Loucy (cell line): ENCODE measurements at regions not wholly inside any gene's neighbourhood (a gene's known extent, or its start where the extent isn't known, plus 50 kb on each side); places are given as distances from the start of the nearest gene placed in this dataset.

Source experiments
- H2AFZ ChIP-seq: fragments of 200-600 bp; sonication (generic); 2 replicates; pipeline ENCODE4 v1.6.0; 2016; ENCODE audit warnings: antibody characterized with exemption, mild to moderate bottlenecking, low read length, moderate library complexity
- H3F3A ChIP-seq: fragments of 200-600 bp; 2 replicates; pipeline ENCODE4 v1.6.0; 2016; ENCODE audit warnings: antibody characterized with exemption, low read depth, mild to moderate bottlenecking
- H3K27me3 ChIP-seq: fragments of 200-600 bp; sonication (generic); 2 replicates; pipeline ENCODE4 v1.6.1; 2014; ENCODE audit warnings: low read length, mild to moderate bottlenecking; ENCODE audit not compliant: insufficient read depth, poor library complexity, severe bottlenecking
- H3K36me3 ChIP-seq: fragments of 200-600 bp; sonication (generic); 2 replicates; pipeline ENCODE4 v1.6.1; 2016; ENCODE audit warnings: low read length; ENCODE audit not compliant: insufficient read depth
- H3K4me1 ChIP-seq: fragments of 200-600 bp; sonication (generic); 2 replicates; pipeline ENCODE4 v1.5.1; 2014; ENCODE audit warnings: low read length, mild to moderate bottlenecking; ENCODE audit not compliant: insufficient read depth, poor library complexity, severe bottlenecking
- H3K4me2 ChIP-seq: fragments of 200-600 bp; sonication (generic); 2 replicates; pipeline ENCODE4 v1.6.0; 2014; ENCODE audit warnings: antibody characterized with exemption, low read length, low read depth, mild to moderate bottlenecking; ENCODE audit not compliant: poor library complexity, severe bottlenecking
- H3K4me3 ChIP-seq: fragments of 200-600 bp; sonication (generic); 2 replicates; pipeline ENCODE4 v1.5.1; 2014; ENCODE audit warnings: low read length, mild to moderate bottlenecking, mixed read lengths; ENCODE audit not compliant: poor library complexity, severe bottlenecking
- H3K79me2 ChIP-seq: fragments of 200-600 bp; sonication (generic); 2 replicates; pipeline ENCODE4 v1.6.1; 2014; ENCODE audit warnings: low read length; ENCODE audit not compliant: insufficient read depth
- H3K9ac ChIP-seq: fragments of 200-600 bp; sonication (generic); 2 replicates; pipeline ENCODE4 v1.6.0; 2014; ENCODE audit warnings: mild to moderate bottlenecking, low read depth, low read length, moderate library complexity; ENCODE audit not compliant: poor library complexity, severe bottlenecking
- H3K9me2 ChIP-seq: fragments of 200-600 bp; sonication (generic); replicated peaks from 2 replicates; pipeline ENCODE4 v1.6.1; 2016; ENCODE audit warnings: low read depth, low read length, mixed read lengths
- H3K9me3 ChIP-seq: fragments of 200-600 bp; sonication (generic); 2 replicates; pipeline ENCODE4 v1.6.1; 2014; ENCODE audit warnings: mild to moderate bottlenecking, antibody characterized with exemption, low read length, low read depth; ENCODE audit not compliant: insufficient read depth
- H4K20me1 ChIP-seq: fragments of 200-600 bp; sonication (generic); 2 replicates; pipeline ENCODE4 v1.6.0; 2014; ENCODE audit warnings: antibody characterized with exemption, low read length, mild to moderate bottlenecking; ENCODE audit not compliant: insufficient read depth, poor library complexity, severe bottlenecking
- CTCF ChIP-seq: fragments of 200-600 bp; sonication (generic); conservative IDR thresholded peaks from 2 replicates; pipeline ENCODE4 v1.5.1; 2014; ENCODE audit warnings: mild to moderate bottlenecking, antibody characterized with exemption, low read length
- EZH2phosphoT487 ChIP-seq: fragments of 200-600 bp; IDR thresholded peaks from 2 replicates; pipeline ENCODE4 v1.6.1; 2018; ENCODE audit warnings: antibody characterized with exemption, mild to moderate bottlenecking, moderate library complexity, borderline replicate concordance

- Histone ChIP-seq H3K9ac (no peak overlapping the region), H3K79me2 (no peaks in the 10 kb centered on the region), H3K4me2 (no peak overlapping the region), H3K36me3 (no peaks in the 10 kb centered on the region), H3K27me3 (no peaks in the 10 kb centered on the region), H3K9me2 (no peaks in the 10 kb centered on the region), H4K20me1 (no peaks in the 10 kb centered on the region), H3K4me1 (peaks cover 38% of the 10 kb centered on the region), H3F3A (no peaks in the 10 kb centered on the region), H3K9me3 (no peaks in the 10 kb centered on the region), H3K4me3 (no peak overlapping the region), H2AFZ (no peak overlapping the region)
- TF ChIP-seq CTCF = no peak
- no peak for TF ChIP-seq EZH2phosphoT487
These were observed 201.9 kb downstream of the LY86 start for GRCh38 chr6:6790393-6790792.

- no peaks in the 10 kb centered on the region for H3K36me3 ChIP-seq
- no peak overlapping the region for H3K4me3 ChIP-seq
- no peaks in the 10 kb centered on the region for H3K27me3 ChIP-seq
- no peaks in the 10 kb centered on the region for H3K9me3 ChIP-seq
- H3K4me1 ChIP-seq = peaks cover 39% of the 10 kb centered on the region
- no peaks in the 10 kb centered on the region for H4K20me1 ChIP-seq
- no peak overlapping the region for H3K9ac ChIP-seq
- H3K79me2 ChIP-seq = no peaks in the 10 kb centered on the region
- no peaks in the 10 kb centered on the region for H3F3A ChIP-seq
- no peak overlapping the region for H2AFZ ChIP-seq
- H3K4me2 ChIP-seq = no peak overlapping the region
- TF ChIP-seq CTCF = no peak
- TF ChIP-seq EZH2phosphoT487 = no peak
- no peaks in the 10 kb centered on the region for H3K9me2 ChIP-seq
These were observed 202.4 kb downstream of the LY86 start for GRCh38 chr6:6790891-6791290.

- no peaks in the 10 kb centered on the region for H3K27me3 ChIP-seq
- no peaks in the 10 kb centered on the region for H3K36me3 ChIP-seq
- H3K9me2 ChIP-seq = no peaks in the 10 kb centered on the region
- H3K9ac ChIP-seq = peak overlapping the region; percentile 20
- H4K20me1 ChIP-seq = no peaks in the 10 kb centered on the region
- TF ChIP-seq EZH2phosphoT487 (no peak), CTCF (no peak)
- peak overlapping the region; percentile 52 for H3K4me2 ChIP-seq
- peaks cover 39% of the 10 kb centered on the region for H3K4me1 ChIP-seq
- peak overlapping the region; percentile 56 for H2AFZ ChIP-seq
- no peaks in the 10 kb centered on the region for H3K9me3 ChIP-seq
- no peaks in the 10 kb centered on the region for H3F3A ChIP-seq
- no peaks in the 10 kb centered on the region for H3K79me2 ChIP-seq
- H3K4me3 ChIP-seq = peak overlapping the region; percentile 34
These were observed 205.1 kb downstream of the LY86 start for GRCh38 chr6:6793388-6794250.
